ENCODE measurements at regions not wholly inside any gene's neighbourhood (a gene's known extent, or its start where the extent isn't known, plus 50 kb on each side); places are given as distances from the start of the nearest gene placed in this dataset.

DNA sequence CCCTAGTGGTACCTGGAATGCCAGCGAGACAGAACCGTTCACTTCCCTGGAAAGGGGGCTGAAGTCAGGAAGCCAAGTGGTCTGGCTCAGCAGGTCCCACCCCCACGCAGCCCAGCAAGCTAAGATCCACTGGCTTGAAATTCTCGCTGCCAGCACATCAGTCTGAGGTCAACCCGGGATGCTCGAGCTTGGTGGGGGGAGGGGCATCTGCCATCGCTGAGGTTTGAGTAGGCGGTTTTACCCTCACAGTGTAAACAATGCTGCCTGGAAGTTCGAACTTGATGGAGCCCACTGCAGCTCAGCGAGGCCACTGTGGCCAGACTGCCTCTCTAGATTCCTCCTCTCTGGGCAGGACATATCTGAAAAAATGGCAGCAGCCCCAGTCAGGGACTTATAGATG lies 464.7 kb upstream of the TOM1L1 start:
- no peak overlapping the region for H3K4me3 ChIP-seq (ENCODE audit: low read depth, low read length, poor library complexity, severe bottlenecking)
- H2AFZ ChIP-seq (ENCODE audit: low read length): no peak overlapping the region
- H3F3A ChIP-seq (ENCODE audit: insufficient read depth, low read length): no peaks in the 10 kb centered on the region
- no peaks in the 10 kb centered on the region for H3K27me3 ChIP-seq (ENCODE audit: insufficient read depth, low read length)
- no peaks in the 10 kb centered on the region for H3K4me1 ChIP-seq (ENCODE audit: insufficient read depth, low read length, severe bottlenecking)
- H3K9me2 ChIP-seq (ENCODE audit: low read depth, low read length): no peaks in the 10 kb centered on the region
- TF ChIP-seq, protein P1, sequence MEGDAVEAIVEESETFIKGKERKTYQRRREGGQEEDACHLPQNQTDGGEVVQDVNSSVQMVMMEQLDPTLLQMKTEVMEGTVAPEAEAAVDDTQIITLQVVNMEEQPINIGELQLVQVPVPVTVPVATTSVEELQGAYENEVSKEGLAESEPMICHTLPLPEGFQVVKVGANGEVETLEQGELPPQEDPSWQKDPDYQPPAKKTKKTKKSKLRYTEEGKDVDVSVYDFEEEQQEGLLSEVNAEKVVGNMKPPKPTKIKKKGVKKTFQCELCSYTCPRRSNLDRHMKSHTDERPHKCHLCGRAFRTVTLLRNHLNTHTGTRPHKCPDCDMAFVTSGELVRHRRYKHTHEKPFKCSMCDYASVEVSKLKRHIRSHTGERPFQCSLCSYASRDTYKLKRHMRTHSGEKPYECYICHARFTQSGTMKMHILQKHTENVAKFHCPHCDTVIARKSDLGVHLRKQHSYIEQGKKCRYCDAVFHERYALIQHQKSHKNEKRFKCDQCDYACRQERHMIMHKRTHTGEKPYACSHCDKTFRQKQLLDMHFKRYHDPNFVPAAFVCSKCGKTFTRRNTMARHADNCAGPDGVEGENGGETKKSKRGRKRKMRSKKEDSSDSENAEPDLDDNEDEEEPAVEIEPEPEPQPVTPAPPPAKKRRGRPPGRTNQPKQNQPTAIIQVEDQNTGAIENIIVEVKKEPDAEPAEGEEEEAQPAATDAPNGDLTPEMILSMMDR (IDR thresholded peaks at IDR 0.05; ENCODE audit: low read length): no peak
- no peak for TF ChIP-seq EZH2 (IDR thresholded peaks at IDR 0.05; ENCODE audit: borderline replicate concordance, low read length)
- no peaks in the 10 kb centered on the region for H3K9me3 ChIP-seq (ENCODE audit: low read length)
- no peak overlapping the region for H3K4me2 ChIP-seq (ENCODE audit: low read length)
- H3K79me2 ChIP-seq (ENCODE audit: insufficient read depth, low read length): no peaks in the 10 kb centered on the region
- H4K20me1 ChIP-seq (ENCODE audit: insufficient read depth, low read length): no peaks in the 10 kb centered on the region
- H3K9ac ChIP-seq (ENCODE audit: low read length): no peak overlapping the region
- H3K36me3 ChIP-seq (ENCODE audit: insufficient read depth, low read length): no peaks in the 10 kb centered on the region
- no peak overlapping the region for H3K27ac ChIP-seq (ENCODE audit: low read depth, low read length, poor library complexity, severe bottlenecking)

- Histone ChIP-seq H3K9ac (ENCODE audit: low read length) (no peak overlapping the region), H3K4me2 (ENCODE audit: low read length) (no peak overlapping the region), H4K20me1 (ENCODE audit: insufficient read depth, low read length) (no peaks in the 10 kb centered on the region), H3K27ac (ENCODE audit: low read depth, low read length, poor library complexity, severe bottlenecking) (no peak overlapping the region), H3K79me2 (ENCODE audit: insufficient read depth, low read length) (no peaks in the 10 kb centered on the region), H3K4me3 (ENCODE audit: low read depth, low read length, poor library complexity, severe bottlenecking) (no peak overlapping the region), H3K27me3 (ENCODE audit: insufficient read depth, low read length) (no peaks in the 10 kb centered on the region), H3K9me3 (ENCODE audit: low read length) (no peaks in the 10 kb centered on the region), H3K36me3 (ENCODE audit: insufficient read depth, low read length) (no peaks in the 10 kb centered on the region), H3K4me1 (ENCODE audit: insufficient read depth, low read length, severe bottlenecking) (no peaks in the 10 kb centered on the region), H3F3A (ENCODE audit: insufficient read depth, low read length) (no peaks in the 10 kb centered on the region), H3K9me2 (ENCODE audit: low read depth, low read length) (no peaks in the 10 kb centered on the region), H2AFZ (ENCODE audit: low read length) (no peak overlapping the region)
- TF ChIP-seq EZH2 (IDR thresholded peaks at IDR 0.05; ENCODE audit: borderline replicate concordance, low read length): no peak
- TF ChIP-seq, protein P1 (IDR thresholded peaks at IDR 0.05; ENCODE audit: low read length): no peak
Observed at GRCh38 chr17:54439816-54440215, 460.8 kb upstream of the TOM1L1 start.

DNA sequence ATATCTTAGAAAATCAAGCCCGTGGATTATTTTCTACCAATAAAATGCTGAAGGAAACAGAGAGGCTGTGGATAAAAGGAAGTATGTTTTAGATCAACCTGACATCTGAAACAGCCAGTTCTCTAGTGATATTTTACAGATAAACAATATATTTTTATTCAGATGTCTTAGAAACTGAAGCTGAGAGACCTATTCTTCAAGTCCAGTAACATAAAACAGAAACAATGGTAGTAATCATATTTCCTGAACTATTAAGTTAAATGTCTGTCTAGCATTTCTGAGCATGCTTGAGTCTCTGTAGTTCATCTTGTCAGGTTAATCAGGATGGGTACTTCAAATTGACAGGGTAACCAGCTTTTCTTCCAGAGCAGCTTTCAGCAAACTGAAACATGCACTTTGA lies 449.6 kb upstream of the TOM1L1 start:
- H2AFZ ChIP-seq (ENCODE audit: low read length): no peak overlapping the region
- no peak overlapping the region for H3K4me3 ChIP-seq (ENCODE audit: low read depth, low read length, poor library complexity, severe bottlenecking)
- H3F3A ChIP-seq (ENCODE audit: insufficient read depth, low read length): no peaks in the 10 kb centered on the region
- peaks cover 6% of the 10 kb centered on the region for H3K9me3 ChIP-seq (ENCODE audit: low read length)
- H3K4me2 ChIP-seq (ENCODE audit: low read length): no peak overlapping the region
- TF ChIP-seq, protein P1 (IDR thresholded peaks at IDR 0.05; ENCODE audit: low read length): no peak
- no peak for TF ChIP-seq EZH2 (IDR thresholded peaks at IDR 0.05; ENCODE audit: borderline replicate concordance, low read length)
- H3K27me3 ChIP-seq (ENCODE audit: insufficient read depth, low read length): no peaks in the 10 kb centered on the region
- H3K79me2 ChIP-seq (ENCODE audit: insufficient read depth, low read length): no peaks in the 10 kb centered on the region
- H4K20me1 ChIP-seq (ENCODE audit: insufficient read depth, low read length): no peaks in the 10 kb centered on the region
- no peaks in the 10 kb centered on the region for H3K36me3 ChIP-seq (ENCODE audit: insufficient read depth, low read length)
- H3K4me1 ChIP-seq (ENCODE audit: insufficient read depth, low read length, severe bottlenecking): no peaks in the 10 kb centered on the region
- no peak overlapping the region for H3K27ac ChIP-seq (ENCODE audit: low read depth, low read length, poor library complexity, severe bottlenecking)
- H3K9ac ChIP-seq (ENCODE audit: low read length): no peak overlapping the region
- no peaks in the 10 kb centered on the region; the same call in 1 of the 2 replicates for H3K9me2 ChIP-seq (ENCODE audit: low read depth, low read length)

All from OCI-LY1 (cell line).